Ascending aorta (tissue), 2 donors: ENCODE measurements at regions not wholly inside any gene's neighbourhood (a gene's known extent, or its start where the extent isn't known, plus 50 kb on each side); places are given as distances from the start of the nearest gene placed in this dataset.

Source experiments
- DNase-seq, 2 donors: peaks; one replicate each; pipeline ENCODE4 v3.0.0-alpha.2; 2019; ENCODE audit warnings: low spot score in 2 of 2
- H3K27ac ChIP-seq, 2 donors: fragments of 200-600 bp; sonication (generic); one replicate each; pipeline ENCODE4 v1.5.1; 2016 to 2017; ENCODE audit warnings: mild to moderate bottlenecking in 1 of 2
- H3K27me3 ChIP-seq: fragments of 200-600 bp; sonication (generic); one replicate; pipeline ENCODE4 v1.5.1; 2017
- H3K36me3 ChIP-seq, 2 donors: fragments of 200-600 bp; sonication (generic); one replicate each; pipeline ENCODE4 v1.5.1; 2016
- H3K4me1 ChIP-seq, 2 donors: fragments of 200-600 bp; sonication (generic); one replicate each; pipeline ENCODE4 v1.5.1; 2016 to 2017; ENCODE audit warnings: mild to moderate bottlenecking in 1 of 2
- H3K4me3 ChIP-seq, 2 donors: fragments of 200-600 bp; sonication (generic); one replicate each; pipeline ENCODE4 v1.5.1; 2016 to 2017; ENCODE audit warnings: mild to moderate bottlenecking in 1 of 2
- H3K9me3 ChIP-seq, 2 donors: fragments of 200-600 bp; sonication (generic); one replicate each; pipeline ENCODE4 v1.5.1; 2016
- CTCF ChIP-seq, 3 experiments: fragments of 200-600 bp in 2 of 3; fragments of 450-650 bp in 1 of 3; sonication (generic) in 2 of 3; IDR thresholded peaks; one replicate each; pipeline ENCODE4 v1.5.1; 2016 to 2019; ENCODE audit warnings: antibody characterized with exemption in 3 of 3, mild to moderate bottlenecking in 1 of 3, moderate library complexity in 1 of 3
- intact Hi-C: fragments of 100-400 bp; cut with DNase I; formaldehyde crosslinking; loops from one replicate; pipeline ENCODE4 v1.15.1; 2023

DNA sequence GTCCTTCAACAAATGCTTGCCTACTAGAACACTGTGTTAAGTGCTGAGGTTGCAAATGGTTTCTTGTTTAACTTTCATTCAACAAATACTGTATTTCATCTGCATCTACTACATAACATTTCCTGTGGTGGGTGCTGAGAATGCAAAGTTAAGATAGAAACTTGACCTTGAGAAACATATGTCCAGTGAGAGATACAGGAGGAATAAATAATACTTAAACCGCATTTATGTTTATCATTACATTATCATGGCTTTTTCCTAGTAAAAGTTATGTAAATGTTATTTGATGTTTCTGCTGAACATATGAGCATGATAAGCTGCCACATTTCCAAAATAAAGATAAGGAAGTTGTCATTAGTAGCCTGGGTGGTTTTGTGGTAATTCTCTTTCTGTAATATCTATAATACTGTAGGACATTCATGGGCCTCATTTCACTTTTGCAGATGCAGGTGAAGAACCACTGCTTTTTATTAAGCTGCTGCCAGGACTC, 590.4 kb downstream of the PLPP3 start:
- Histone ChIP-seq H3K27ac (no peak overlapping the region), H3K9me3 (no peaks in the 10 kb centered on the region), H3K36me3 (no peaks in the 10 kb centered on the region), H3K27me3 (no peaks in the 10 kb centered on the region), H3K4me1 (peaks cover 0 to 6% of the 10 kb centered on the region in 2 donors), H3K4me3 (no peak overlapping the region)
- DNase-seq, result no peak
- TF ChIP-seq CTCF (IDR thresholded peaks at IDR 0.05), result no peak
- intact Hi-C loops, result loop anchor here (5.0 kb wide), 1 partner anchor 593 kb away; no protein-coding TSS in a partner anchor

GRCh38 chr1:55987491-55988249, 591.7 kb downstream of the PLPP3 start:
- Histone ChIP-seq H3K4me3 (peak overlapping the region in 1 of 2 donors; percentile 25), H3K27ac (peak overlapping the region; percentile 32 to 46), H3K27me3 (no peaks in the 10 kb centered on the region), H3K9me3 (no peaks in the 10 kb centered on the region), H3K36me3 (no peaks in the 10 kb centered on the region), H3K4me1 (peaks cover 0 to 6% of the 10 kb centered on the region in 2 donors)
- intact Hi-C loops, result loop anchor here (5.0 kb wide), 1 partner anchor 595 kb away; no protein-coding TSS in a partner anchor
- TF ChIP-seq CTCF (IDR thresholded peaks at IDR 0.05), result no peak
- DNase-seq, result no peak

DNA sequence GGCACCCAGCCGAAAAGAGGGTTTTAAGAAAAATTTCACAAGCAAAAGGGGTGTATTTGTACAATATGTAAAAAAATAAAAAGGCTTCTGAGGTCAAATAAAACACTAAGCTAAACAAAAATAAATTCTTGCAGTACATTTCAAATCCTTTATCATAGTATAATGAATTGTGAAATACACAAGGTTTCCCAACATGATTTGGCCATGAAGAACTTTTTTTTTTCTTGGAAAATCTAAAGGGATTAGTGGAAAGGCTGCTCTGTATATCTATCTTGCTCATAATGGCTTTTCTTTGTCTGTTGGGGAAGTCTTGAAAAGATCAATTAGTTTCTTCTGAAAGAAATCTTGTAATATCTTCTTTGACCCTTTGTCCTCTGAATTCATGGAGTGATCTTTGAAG, 593.4 kb downstream of the PLPP3 start:
- Histone ChIP-seq H3K4me3 (no peak overlapping the region), H3K27me3 (no peaks in the 10 kb centered on the region), H3K4me1 (peaks cover 0 to 3% of the 10 kb centered on the region in 2 donors), H3K36me3 (no peaks in the 10 kb centered on the region), H3K27ac (no peak overlapping the region), H3K9me3 (no peaks in the 10 kb centered on the region)
- no peak for DNase-seq
- no peak for TF ChIP-seq CTCF (IDR thresholded peaks at IDR 0.05)
- intact Hi-C loops, result loop anchor here (5.0 kb wide), 1 partner anchor 596 kb away; no protein-coding TSS in a partner anchor

DNA sequence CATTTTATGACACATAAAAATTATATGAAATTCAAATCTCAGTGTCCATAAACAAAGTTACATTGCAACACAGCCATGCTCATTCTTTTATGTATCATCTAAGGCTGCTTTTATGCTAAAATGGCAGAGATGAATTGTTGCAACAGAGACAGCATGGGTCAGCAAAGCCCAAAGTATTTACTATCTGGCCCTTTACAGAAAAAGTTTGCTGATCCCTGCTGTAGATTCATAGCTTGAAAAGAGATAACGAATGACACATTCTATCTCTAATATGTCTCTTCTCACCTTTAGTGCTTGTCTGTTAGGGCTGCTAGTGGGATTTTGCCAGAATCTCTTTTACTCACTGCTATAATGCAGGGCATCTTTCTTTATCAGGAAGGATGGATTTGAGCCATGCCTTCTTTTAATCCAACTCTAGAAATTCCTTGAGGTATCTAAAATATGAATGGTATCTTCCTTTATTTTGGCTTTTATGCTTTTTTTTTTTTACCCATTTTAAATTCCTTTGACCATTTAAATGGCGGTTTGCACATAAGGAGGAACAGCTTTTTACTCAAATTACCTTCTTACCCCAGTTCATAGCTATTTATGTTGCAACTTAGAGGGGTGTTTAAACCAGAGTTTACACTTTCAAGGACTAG, 598.2 kb downstream of the PLPP3 start:
- TF ChIP-seq CTCF (IDR thresholded peaks at IDR 0.05), result no peak
- H3K4me3 ChIP-seq, result no peak overlapping the region
- H3K27me3 ChIP-seq, result no peaks in the 10 kb centered on the region
- H3K36me3 ChIP-seq, result no peaks in the 10 kb centered on the region
- intact Hi-C loops, result no loop called here
- peaks cover 0 to 6% of the 10 kb centered on the region in 2 donors for H3K9me3 ChIP-seq
- no peaks in the 10 kb centered on the region for H3K4me1 ChIP-seq
- DNase-seq, result no peak
- no peak overlapping the region for H3K27ac ChIP-seq

DNA sequence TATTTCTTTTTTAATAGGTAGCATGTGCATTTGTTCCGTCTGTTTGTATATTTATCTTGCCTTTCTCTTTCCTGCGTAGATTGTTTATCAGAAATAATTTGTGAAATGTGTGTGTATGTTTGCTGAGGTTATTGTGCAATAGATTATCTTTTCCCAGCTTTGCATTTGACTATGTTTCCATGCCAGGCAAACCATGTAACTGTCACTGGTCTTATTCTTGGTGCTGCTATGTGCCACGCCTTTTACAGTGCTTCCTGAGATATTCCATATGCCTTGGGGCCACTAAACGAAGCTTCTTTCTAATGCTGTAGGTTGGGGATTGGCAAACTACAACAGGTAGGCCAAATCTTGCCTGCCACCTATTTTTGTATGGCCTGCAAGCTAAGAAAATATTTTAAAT, 598.8 kb downstream of the PLPP3 start:
- Histone ChIP-seq H3K36me3 (no peaks in the 10 kb centered on the region), H3K27ac (no peak overlapping the region), H3K4me3 (no peak overlapping the region), H3K4me1 (no peaks in the 10 kb centered on the region), H3K27me3 (no peaks in the 10 kb centered on the region), H3K9me3 (peaks cover 0 to 6% of the 10 kb centered on the region in 2 donors)
- intact Hi-C loops, result no loop called here
- no peak for TF ChIP-seq CTCF (IDR thresholded peaks at IDR 0.05)
- DNase-seq, result no peak
